Renal cortical epithelial cell (primary cell): ENCODE measurements at regions not wholly inside any gene's neighbourhood (a gene's known extent, or its start where the extent isn't known, plus 50 kb on each side); places are given as distances from the start of the nearest gene placed in this dataset.
"Not testable (repeated sequence)": the region's sequence is repeated elsewhere in the genome, so short reads cannot be mapped to it uniquely, and the experiment has no call there.

Experiments
- DNase-seq: peaks from one replicate; pipeline ENCODE4 v3.0.0-alpha.2; 2011; ENCODE audit warnings: low read depth

- not testable (repeated sequence) for DNase-seq
Observed at GRCh38 chr6:3672339-3672738, 79.2 kb downstream of the PXDC1 start.

- no peak for DNase-seq
Observed at GRCh38 chr6:3671382-3671781, 80.1 kb downstream of the PXDC1 start.

- DNase-seq = no peak
Observed at GRCh38 chr6:3670356-3670755, 81.2 kb downstream of the PXDC1 start.

- no peak for DNase-seq
Observed at GRCh38 chr6:3669916-3670315, 81.6 kb downstream of the PXDC1 start.

- DNase-seq = no peak
Observed at GRCh38 chr6:3665608-3666007, 85.9 kb downstream of the PXDC1 start.

GRCh38 chr6:3664625-3665041 is 86.9 kb downstream of the PXDC1 start:
- DNase-seq = peak; percentile 57

- no peak for DNase-seq
Observed at GRCh38 chr6:3663811-3664210, 87.7 kb downstream of the PXDC1 start.

- DNase-seq = no peak
Observed at GRCh38 chr6:3663081-3663480, 88.4 kb downstream of the PXDC1 start.

- DNase-seq = no peak
Observed at GRCh38 chr6:3661390-3661789, 90.1 kb downstream of the PXDC1 start.

- no peak for DNase-seq
Observed at GRCh38 chr6:3660473-3660872, 91.0 kb downstream of the PXDC1 start.

GRCh38 chr6:3659748-3660147 is 91.8 kb downstream of the PXDC1 start:
- DNase-seq = no peak

GRCh38 chr6:3656076-3656475 is 95.4 kb downstream of the PXDC1 start:
- DNase-seq = no peak

- DNase-seq = no peak
Observed at GRCh38 chr6:3654898-3655297, 96.6 kb downstream of the PXDC1 start.

- DNase-seq = no peak
Observed at GRCh38 chr6:3654436-3654835, 97.1 kb downstream of the PXDC1 start.

GRCh38 chr6:3653528-3654070 is 97.9 kb downstream of the PXDC1 start:
- no peak for DNase-seq

- DNase-seq = no peak
Observed at GRCh38 chr6:3651698-3652229, 99.7 kb downstream of the PXDC1 start.

GRCh38 chr6:3650959-3651697 is 100.4 kb downstream of the PXDC1 start:
- no peak for DNase-seq

GRCh38 chr6:3650076-3650958 is 101.2 kb downstream of the PXDC1 start:
- no peak for DNase-seq

GRCh38 chr6:3648724-3649123 is 102.8 kb downstream of the PXDC1 start:
- no peak for DNase-seq

GRCh38 chr6:3646616-3647362 is 104.7 kb downstream of the PXDC1 start:
- no peak for DNase-seq

- DNase-seq = no peak
Observed at GRCh38 chr6:3644739-3645012, 106.8 kb downstream of the PXDC1 start.
